RWPE1 (cell line): ENCODE measurements at regions not wholly inside any gene's neighbourhood (a gene's known extent, or its start where the extent isn't known, plus 50 kb on each side); places are given as distances from the start of the nearest gene placed in this dataset.
"Not testable (repeated sequence)": the region's sequence is repeated elsewhere in the genome, so short reads cannot be mapped to it uniquely, and the experiment has no call there.

Experiments used
- CTCF ChIA-PET: fragments of 350-600 bp; sonication (Branson Sonifier 250); formaldehyde crosslinking; extraction: SDS; loops from one replicate; lab custom pipeline; 2021; lab: Yijun Ruan, JAX
- POLR2A ChIA-PET: fragments of 400-600 bp; formaldehyde crosslinking; extraction: SDS; loops from one replicate; lab custom pipeline; 2020; ENCODE audit warnings: antibody characterized with exemption; ENCODE audit not compliant: low non-redundant PET; lab: Yijun Ruan, JAX
- DNase-seq: peaks from one replicate; pipeline ENCODE4 v3.0.0; 2012; ENCODE audit warnings: low spot score
- H3K27ac ChIP-seq: fragments of 450-650 bp; 2 replicates; pipeline ENCODE4 v1.5.1; 2017
- CTCF ChIP-seq: fragments of 450-650 bp; conservative IDR thresholded peaks from 2 replicates; pipeline ENCODE4 v1.5.1; 2017; ENCODE audit warnings: low read depth, mild to moderate bottlenecking

GRCh38 chr7:7005303-7005702, 177.0 kb upstream of the C1GALT1 start:
- POLR2A ChIA-PET, result no interaction called here
- no peak for TF ChIP-seq CTCF
- CTCF ChIA-PET, result no interaction called here
- H3K27ac ChIP-seq, result no peak overlapping the region
- no peak for DNase-seq

GRCh38 chr7:7005949-7006348, 176.4 kb upstream of the C1GALT1 start:
- DNase-seq, H3K27ac ChIP-seq, CTCF ChIA-PET, POLR2A ChIA-PET: not testable (repeated sequence)

GRCh38 chr7:7011241-7011640, 171.1 kb upstream of the C1GALT1 start:
- POLR2A ChIA-PET, CTCF ChIA-PET: not testable (repeated sequence)

GRCh38 chr7:7011751-7012150, 170.6 kb upstream of the C1GALT1 start:
- H3K27ac ChIP-seq, CTCF ChIA-PET, DNase-seq, POLR2A ChIA-PET: not testable (repeated sequence)

More at GRCh38 chr7:7011241-7011640, 171.1 kb upstream of the C1GALT1 start:
- not testable (repeated sequence) for H3K27ac ChIP-seq, DNase-seq

GRCh38 chr7:7014827-7015595, 167.3 kb upstream of the C1GALT1 start:
- H3K27ac ChIP-seq, result no peak overlapping the region
- CTCF ChIA-PET, result no interaction called here

GRCh38 chr7:7017707-7018280, 164.6 kb upstream of the C1GALT1 start:
- CTCF ChIA-PET, result no interaction called here
- H3K27ac ChIP-seq, result no peak overlapping the region
- no peak for DNase-seq
- TF ChIP-seq CTCF, result no peak
- POLR2A ChIA-PET, result no interaction called here

More at GRCh38 chr7:7014827-7015595, 167.3 kb upstream of the C1GALT1 start:
- no peak for DNase-seq
- no peak for TF ChIP-seq CTCF
- POLR2A ChIA-PET, result no interaction called here

GRCh38 chr7:7018290-7018689, 164.1 kb upstream of the C1GALT1 start:
- H3K27ac ChIP-seq, result no peak overlapping the region
- no peak for DNase-seq
- CTCF ChIA-PET, result no interaction called here
- TF ChIP-seq CTCF, result no peak
- POLR2A ChIA-PET, result no interaction called here

- no peak for TF ChIP-seq CTCF
- CTCF ChIA-PET, result no interaction called here
- POLR2A ChIA-PET, result no interaction called here
- no peak overlapping the region for H3K27ac ChIP-seq
- DNase-seq, result no peak
Observed at GRCh38 chr7:7032221-7032620, 150.1 kb upstream of the C1GALT1 start.
